ENCODE measurements at regions not wholly inside any gene's neighbourhood (a gene's known extent, or its start where the extent isn't known, plus 50 kb on each side); places are given as distances from the start of the nearest gene placed in this dataset.

DNA sequence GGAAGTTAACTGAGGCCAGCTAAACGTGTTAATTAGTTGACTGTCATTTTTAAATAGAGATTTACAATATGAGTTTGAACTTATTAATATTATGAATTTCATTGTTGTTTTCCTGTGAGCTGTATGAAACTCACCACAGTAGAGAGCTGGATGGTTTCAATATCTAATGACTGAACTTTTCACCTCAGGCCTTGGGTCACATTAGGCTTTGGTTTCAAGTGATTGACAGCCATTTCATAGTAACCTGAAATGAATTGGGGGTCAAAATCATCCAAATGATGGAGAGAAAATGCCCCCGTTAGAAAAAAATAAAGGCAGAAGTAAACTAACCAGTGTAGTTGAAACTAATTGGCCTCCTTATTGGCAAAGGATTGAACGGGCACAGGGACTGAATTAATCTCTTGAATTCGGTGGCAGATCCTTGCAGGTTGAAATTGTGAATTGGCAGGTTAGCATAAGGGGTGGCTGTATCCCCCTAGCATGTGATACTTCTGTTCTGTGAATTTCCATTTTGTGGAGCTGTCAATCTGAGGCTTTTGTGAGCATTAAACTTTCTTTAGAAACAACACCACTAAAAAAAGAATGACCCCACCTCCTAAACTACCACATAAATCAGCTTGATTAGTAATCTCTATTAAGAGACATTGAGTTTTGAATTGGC is 155.1 kb upstream of the MMS22L start:
- Mint-ChIP-seq H3K27me3 (peaks cover 8% of the 10 kb centered on the region), H3K4me3 (no peak overlapping the region), H3K4me1 (no peaks in the 10 kb centered on the region)

GRCh38 chr6:97440590-97441176 is 157.7 kb upstream of the MMS22L start:
- no peak overlapping the region for H3K4me3 Mint-ChIP-seq
- no peaks in the 10 kb centered on the region for H3K4me1 Mint-ChIP-seq
- H3K27me3 Mint-ChIP-seq: no peaks in the 10 kb centered on the region
- ATAC-seq (no peak), DNase-seq (no peak)
- H3K27ac Mint-ChIP-seq: no peak overlapping the region
- no peaks in the 10 kb centered on the region for H3K9me3 Mint-ChIP-seq

More for the DNA sequence above, 155.1 kb upstream of the MMS22L start:
- Mint-ChIP-seq H3K9me3 (no peaks in the 10 kb centered on the region), H3K27ac (no peak overlapping the region)
- DNase-seq (no peak), ATAC-seq (no peak)

DNA sequence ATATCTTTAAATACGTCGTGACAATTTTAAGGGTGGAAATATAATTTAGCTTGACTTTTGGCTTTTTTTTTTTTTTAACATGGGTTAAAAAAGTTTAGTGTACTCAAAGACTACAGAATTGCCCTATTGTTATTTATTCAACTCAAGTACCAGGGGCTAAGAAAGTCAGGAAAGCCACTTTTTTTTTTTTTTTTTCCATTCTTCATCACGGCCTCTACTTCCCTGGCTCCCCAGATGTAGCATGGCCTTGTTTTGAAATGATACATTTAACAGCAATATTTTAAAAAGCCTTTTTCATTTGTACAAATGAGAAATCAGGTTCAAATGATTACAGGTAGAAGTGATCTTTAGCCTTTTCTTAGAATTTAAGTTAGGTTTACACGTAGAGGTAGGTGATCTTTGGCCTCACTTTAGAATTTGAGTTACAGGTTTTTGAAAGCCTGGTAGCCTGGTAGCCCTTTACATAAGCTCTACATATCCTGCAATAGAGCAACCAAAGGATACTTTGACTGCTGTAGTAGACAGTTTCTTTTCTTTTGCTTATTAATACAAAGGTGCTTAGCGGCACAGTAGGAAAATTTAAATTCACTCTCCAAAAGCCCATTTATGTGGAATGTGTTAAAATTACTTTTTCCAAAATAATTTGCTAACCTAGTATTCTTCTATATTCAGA is 160.5 kb upstream of the MMS22L start:
- no peak for ATAC-seq
- Mint-ChIP-seq H3K27me3 (peaks cover 14% of the 10 kb centered on the region), H3K9me3 (no peaks in the 10 kb centered on the region), H3K4me3 (no peak overlapping the region), H3K27ac (no peak overlapping the region), H3K4me1 (no peaks in the 10 kb centered on the region)
- DNase-seq: no peak

GRCh38 chr6:97445407-97445806 is 162.4 kb upstream of the MMS22L start:
- ATAC-seq (no peak), DNase-seq (no peak)
- Mint-ChIP-seq H3K9me3 (no peaks in the 10 kb centered on the region), H3K4me3 (no peak overlapping the region), H3K4me1 (no peaks in the 10 kb centered on the region), H3K27me3 (peaks cover 21% of the 10 kb centered on the region), H3K27ac (no peak overlapping the region)

DNA sequence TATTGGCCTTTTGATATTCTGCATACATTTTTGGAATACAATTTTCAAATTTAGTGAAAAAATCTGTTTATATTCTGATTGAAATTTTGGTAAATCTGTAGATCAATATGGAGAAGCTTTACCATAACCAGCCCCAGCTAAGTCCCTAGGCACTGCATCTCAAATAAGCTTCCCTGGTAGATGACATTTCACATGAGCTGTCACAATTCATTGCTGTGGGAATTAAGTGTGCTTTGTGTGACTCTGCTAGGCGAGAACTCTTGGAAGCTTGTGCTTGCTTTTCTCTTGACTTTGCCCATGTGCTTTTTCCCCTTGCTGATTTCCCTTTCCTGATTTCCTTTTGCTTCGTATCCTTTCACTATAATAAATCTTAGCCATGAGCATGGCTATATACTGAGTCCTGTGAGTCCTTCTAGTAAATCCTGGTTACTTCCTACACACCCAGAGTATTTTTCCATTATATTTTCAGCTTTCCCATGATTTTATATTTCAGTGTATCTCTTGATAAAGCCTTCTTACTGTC is 166.5 kb upstream of the MMS22L start:
- DNase-seq (no peak), ATAC-seq (no peak)
- Mint-ChIP-seq H3K27ac (no peak overlapping the region), H3K9me3 (no peaks in the 10 kb centered on the region), H3K27me3 (peaks cover 21% of the 10 kb centered on the region), H3K4me1 (no peaks in the 10 kb centered on the region), H3K4me3 (no peak overlapping the region)

GRCh38 chr6:97450087-97450486 is 167.1 kb upstream of the MMS22L start:
- Mint-ChIP-seq H3K27ac (no peak overlapping the region), H3K4me1 (no peaks in the 10 kb centered on the region), H3K9me3 (no peaks in the 10 kb centered on the region), H3K27me3 (peaks cover 21% of the 10 kb centered on the region), H3K4me3 (no peak overlapping the region)
- no peak for ATAC-seq
- no peak for DNase-seq

DNA sequence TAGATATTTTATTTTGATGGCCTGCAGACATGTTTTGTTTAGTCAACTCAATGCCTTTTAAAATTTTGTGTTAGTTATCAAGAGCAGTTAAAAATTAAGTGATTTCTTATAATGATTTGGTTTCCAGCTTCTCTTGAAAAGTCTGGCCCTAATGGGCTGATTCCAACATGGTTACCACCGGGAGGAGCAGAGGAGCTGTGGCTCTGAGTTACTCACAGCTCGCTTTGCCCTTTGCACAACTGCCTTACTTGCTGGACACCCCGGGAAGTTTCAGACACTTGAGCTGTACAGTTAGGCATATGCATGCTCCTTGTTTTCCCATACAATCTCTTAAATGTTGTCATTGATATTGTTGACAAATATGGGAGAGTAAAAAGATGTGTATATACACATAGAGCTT is 173.1 kb upstream of the MMS22L start:
- ATAC-seq (no peak), DNase-seq (no peak)
- H3K27me3 Mint-ChIP-seq: no peaks in the 10 kb centered on the region
- no peaks in the 10 kb centered on the region for H3K4me1 Mint-ChIP-seq
- H3K27ac Mint-ChIP-seq: no peak overlapping the region
- no peaks in the 10 kb centered on the region for H3K9me3 Mint-ChIP-seq
- no peak overlapping the region for H3K4me3 Mint-ChIP-seq

DNA sequence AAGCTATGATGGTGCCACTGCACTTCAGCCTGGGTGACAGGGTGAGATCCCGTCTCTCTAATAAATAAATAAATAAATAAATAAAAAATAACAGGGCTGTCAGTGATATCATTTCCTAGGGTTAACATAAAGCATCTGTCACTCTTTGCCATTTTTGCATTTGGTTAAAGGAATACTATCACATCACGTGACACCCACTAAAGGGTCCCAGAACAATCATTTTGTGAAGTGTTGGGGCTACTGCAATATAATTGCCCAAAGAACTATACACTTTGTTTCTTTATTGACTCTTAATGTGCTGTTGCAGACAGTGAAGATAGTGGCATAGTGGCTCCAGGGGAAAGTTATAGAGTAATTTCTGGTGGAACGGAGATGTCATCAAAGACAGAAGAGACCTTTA is 176.5 kb upstream of the MMS22L start:
- no peak for ATAC-seq
- DNase-seq: no peak
- Mint-ChIP-seq H3K27me3 (no peaks in the 10 kb centered on the region), H3K9me3 (no peaks in the 10 kb centered on the region), H3K4me1 (no peaks in the 10 kb centered on the region), H3K27ac (no peak overlapping the region), H3K4me3 (no peak overlapping the region)

DNA sequence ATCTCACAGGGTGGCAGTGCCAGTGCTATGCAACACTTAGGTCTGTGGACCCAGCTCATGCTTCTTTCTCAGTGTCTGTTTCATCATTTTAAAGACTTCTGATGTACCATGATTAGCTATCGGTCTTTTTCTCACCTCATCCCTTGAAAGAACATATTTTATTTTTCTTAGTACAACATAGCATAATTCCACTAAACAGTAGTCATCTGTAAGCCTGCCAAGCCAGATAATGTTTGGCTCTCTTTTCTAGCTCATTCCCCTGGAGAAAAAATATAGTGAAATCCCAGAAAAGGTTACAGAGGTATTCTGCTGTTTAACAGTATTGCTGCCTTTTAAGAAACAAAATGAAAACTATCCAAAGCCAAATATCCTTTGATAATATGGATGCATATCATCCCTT is 177.0 kb upstream of the MMS22L start:
- H3K4me1 Mint-ChIP-seq: no peaks in the 10 kb centered on the region
- DNase-seq: no peak
- H3K4me3 Mint-ChIP-seq: no peak overlapping the region
- H3K9me3 Mint-ChIP-seq: no peaks in the 10 kb centered on the region
- no peak for ATAC-seq
- no peaks in the 10 kb centered on the region for H3K27me3 Mint-ChIP-seq
- no peak overlapping the region for H3K27ac Mint-ChIP-seq

DNA sequence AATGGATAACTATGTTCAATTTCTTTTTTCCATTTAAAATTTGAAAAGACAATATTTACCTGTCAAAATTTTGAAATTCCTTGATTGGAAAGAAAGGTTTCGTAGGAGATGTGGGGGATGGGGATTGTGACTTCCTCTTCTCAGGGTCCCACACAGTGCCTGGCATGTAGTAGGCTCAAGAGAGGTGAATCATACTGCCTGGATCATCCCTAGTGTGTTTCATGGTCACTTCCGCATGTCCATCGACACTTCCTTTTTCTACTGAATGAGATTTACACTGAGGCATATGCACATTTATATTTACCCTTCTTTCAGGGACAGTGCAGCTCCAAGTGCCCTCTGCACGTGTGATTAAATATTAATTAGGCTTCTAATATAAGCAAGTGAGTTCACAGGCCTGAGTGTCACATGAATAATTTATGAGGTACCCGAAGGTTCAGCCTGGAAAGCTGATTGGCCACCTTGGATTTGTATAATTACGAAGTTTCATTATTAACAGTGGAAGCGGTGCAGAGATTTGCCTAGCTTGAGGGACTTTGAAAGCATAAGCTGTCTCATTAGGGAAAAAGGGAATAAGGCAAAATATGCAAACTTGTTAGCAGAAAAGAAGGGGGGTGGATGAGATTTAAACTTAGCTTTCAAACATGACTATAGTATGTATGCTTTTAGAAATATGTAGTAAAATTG is 177.5 kb upstream of the MMS22L start:
- no peak overlapping the region for H3K27ac Mint-ChIP-seq
- H3K27me3 Mint-ChIP-seq: no peaks in the 10 kb centered on the region
- DNase-seq (no peak), ATAC-seq (no peak)
- no peaks in the 10 kb centered on the region for H3K4me1 Mint-ChIP-seq
- no peaks in the 10 kb centered on the region for H3K9me3 Mint-ChIP-seq
- no peak overlapping the region for H3K4me3 Mint-ChIP-seq

GRCh38 chr6:97461218-97461617 is 178.2 kb upstream of the MMS22L start:
- Mint-ChIP-seq H3K27ac (no peak overlapping the region), H3K4me1 (no peaks in the 10 kb centered on the region), H3K4me3 (no peak overlapping the region), H3K9me3 (no peaks in the 10 kb centered on the region), H3K27me3 (no peaks in the 10 kb centered on the region)
- DNase-seq: no peak
- no peak for ATAC-seq

DNA sequence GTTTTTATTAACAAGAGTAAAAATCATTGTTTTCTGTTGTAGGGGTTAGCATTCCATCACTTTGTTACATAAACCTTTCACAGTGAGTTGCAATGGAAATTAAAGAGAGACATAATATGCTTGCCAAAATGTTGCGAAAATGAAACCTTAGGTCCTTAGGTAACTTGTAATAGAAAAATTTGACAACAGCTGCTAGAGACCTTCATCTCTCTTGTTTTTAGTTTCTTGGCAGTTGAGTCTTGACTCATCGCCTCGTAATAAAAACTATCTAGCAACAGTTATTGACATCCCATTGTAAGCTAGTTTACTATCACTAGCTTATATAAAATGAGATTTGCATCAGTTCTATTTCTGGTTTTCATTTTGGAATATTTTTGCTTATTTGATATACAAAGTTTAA is 179.0 kb upstream of the MMS22L start:
- Mint-ChIP-seq H3K27ac (no peak overlapping the region), H3K27me3 (no peaks in the 10 kb centered on the region)

GRCh38 chr6:97462938-97463598 is 180.1 kb upstream of the MMS22L start:
- ATAC-seq (no peak), DNase-seq (no peak)
- no peak overlapping the region for H3K27ac Mint-ChIP-seq
- no peak overlapping the region for H3K4me3 Mint-ChIP-seq
- H3K9me3 Mint-ChIP-seq: no peaks in the 10 kb centered on the region
- no peaks in the 10 kb centered on the region for H3K27me3 Mint-ChIP-seq
- no peaks in the 10 kb centered on the region for H3K4me1 Mint-ChIP-seq

More for the DNA sequence above, 179.0 kb upstream of the MMS22L start:
- Mint-ChIP-seq H3K4me3 (no peak overlapping the region), H3K9me3 (no peaks in the 10 kb centered on the region), H3K4me1 (no peaks in the 10 kb centered on the region)
- DNase-seq: no peak
- no peak for ATAC-seq

DNA sequence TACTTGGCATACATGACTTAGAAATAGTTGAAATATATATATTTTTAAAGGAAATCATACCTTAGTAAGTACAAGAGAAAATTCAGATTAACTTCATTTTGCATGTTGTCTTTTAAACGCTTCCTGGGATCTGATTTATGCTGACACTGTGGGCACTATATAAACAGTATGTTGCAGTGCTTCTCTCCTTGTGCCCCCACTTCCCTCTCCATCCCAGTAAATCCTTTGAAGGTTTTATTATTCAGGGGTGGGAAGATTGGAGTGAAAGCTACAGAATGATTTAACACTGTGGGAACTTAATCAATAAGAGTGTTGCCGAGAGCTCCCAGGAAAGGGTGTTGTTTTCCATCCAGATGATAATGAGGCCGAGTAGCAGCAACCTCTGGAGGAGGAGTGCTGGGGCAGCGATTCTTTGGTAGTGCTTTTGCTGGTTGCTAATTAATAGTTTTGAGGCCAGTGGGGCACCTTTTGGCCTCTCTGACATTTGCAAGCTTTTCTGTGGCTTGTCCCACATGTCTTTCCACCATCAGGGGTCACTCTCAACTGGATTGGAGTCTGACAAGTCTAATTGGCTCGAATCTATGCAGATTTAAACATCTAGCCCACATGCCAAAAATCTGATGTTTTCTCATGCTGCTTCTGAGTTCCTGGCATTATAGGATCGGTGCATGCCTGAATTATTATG is 183.0 kb upstream of the MMS22L start:
- ATAC-seq: no peak
- no peaks in the 10 kb centered on the region for H3K4me1 Mint-ChIP-seq

GRCh38 chr6:97468981-97469380 is 186.0 kb upstream of the MMS22L start:
- Mint-ChIP-seq H3K9me3 (no peaks in the 10 kb centered on the region), H3K4me1 (no peaks in the 10 kb centered on the region)

More for the DNA sequence above, 183.0 kb upstream of the MMS22L start:
- Mint-ChIP-seq H3K27ac (no peak overlapping the region), H3K4me3 (no peak overlapping the region), H3K27me3 (no peaks in the 10 kb centered on the region), H3K9me3 (no peaks in the 10 kb centered on the region)
- no peak for DNase-seq

More at GRCh38 chr6:97468981-97469380, 186.0 kb upstream of the MMS22L start:
- Mint-ChIP-seq H3K27ac (no peak overlapping the region), H3K4me3 (no peak overlapping the region), H3K27me3 (no peaks in the 10 kb centered on the region)
- no peak for ATAC-seq
- DNase-seq: no peak

All from stimulated activated naive CD8-positive, alpha-beta T cell treated with anti-CD3 and anti-CD28 coated beads, Interleukin-15, amount 100 ng/mL, for 72 hours (primary cell).